Panc1 (cell line): ENCODE measurements at regions not wholly inside any gene's neighbourhood (a gene's known extent, or its start where the extent isn't known, plus 50 kb on each side); places are given as distances from the start of the nearest gene placed in this dataset.

Source experiments
- ATAC-seq: fragments of 200-7000 bp; cut with Tn5 transposase; 2 replicates; pipeline ENCODE4 v1.9.1; 2020; ENCODE audit warnings: mild to moderate bottlenecking, moderate library complexity
- BruUV-seq: library from RNA; stranded (reverse); fragments of 400-500 nt; replicated peaks from 2 replicates; lab custom pipeline; 2021; lab: Mats Ljungman, UMichigan
- CTCF ChIA-PET: fragments of 300-600 bp; sonication (Branson Sonifier 250); formaldehyde crosslinking; loops from one replicate; lab custom pipeline; 2022; ENCODE audit warnings: antibody characterized with exemption; lab: Charles Lee
- POLR2A ChIA-PET: fragments of 300-600 bp; sonication (Branson Sonifier 250); formaldehyde crosslinking; loops from one replicate; lab custom pipeline; 2022; ENCODE audit warnings: antibody characterized with exemption; lab: Charles Lee
- DNase-seq: peaks from one replicate; pipeline ENCODE4 v3.0.0-alpha.2; 2010; ENCODE audit warnings: low read depth, low spot score
- H3K27ac ChIP-seq: 2 replicates; pipeline ENCODE4 v1.5.1; 2011; ENCODE audit warnings: mild to moderate bottlenecking, low read length, inconsistent platforms
- H3K27me3 ChIP-seq: fragments of 200-500 bp; sonication (Bioruptor generic); 2 replicates; pipeline ENCODE4 v1.6.0; 2014; ENCODE audit warnings: low read length, inconsistent platforms; ENCODE audit not compliant: control insufficient read depth, insufficient read depth
- H3K36me3 ChIP-seq: fragments of 200-500 bp; sonication (Bioruptor generic); 2 replicates; pipeline ENCODE4 v1.5.1; 2014; ENCODE audit warnings: inconsistent platforms, mild to moderate bottlenecking, low read length, moderate library complexity; ENCODE audit not compliant: control insufficient read depth, insufficient read depth
- H3K4me1 ChIP-seq: 2 replicates; pipeline ENCODE4 v1.5.1; 2011; ENCODE audit warnings: inconsistent platforms, mild to moderate bottlenecking, low read length, moderate library complexity; ENCODE audit not compliant: control insufficient read depth, insufficient read depth
- H3K4me3 ChIP-seq, 2 experiments: 2 replicates each; pipeline ENCODE4 v1.5.1; 2011 to 2012; ENCODE audit warnings: low read depth in 2 of 2, low read length in 2 of 2, mild to moderate bottlenecking in 2 of 2, inconsistent platforms in 1 of 2, moderate library complexity in 1 of 2
- H3K9me3 ChIP-seq: fragments of 200-500 bp; sonication (Bioruptor generic); 2 replicates; pipeline ENCODE4 v1.5.1; 2014; ENCODE audit warnings: low read depth, mild to moderate bottlenecking, inconsistent platforms, low read length, moderate library complexity; ENCODE audit not compliant: control insufficient read depth, insufficient read depth
- CTCF ChIP-seq: fragments of 450-650 bp; IDR thresholded peaks from 2 replicates; pipeline ENCODE4 v1.5.1; 2017; ENCODE audit warnings: mild to moderate bottlenecking
- POLR2AphosphoS5 ChIP-seq: IDR thresholded peaks from 2 replicates; pipeline ENCODE4 v1.6.1; 2012; ENCODE audit warnings: mild to moderate bottlenecking, low read depth, low read length, moderate library complexity
- SIN3A ChIP-seq: IDR thresholded peaks from 2 replicates; pipeline ENCODE4 v1.6.1; 2012; ENCODE audit warnings: low read depth, mild to moderate bottlenecking, low read length, moderate library complexity, borderline replicate concordance; ENCODE audit not compliant: insufficient read depth
- TCF7L2 ChIP-seq: IDR thresholded peaks from 2 replicates; pipeline ENCODE4 v1.6.1; 2011; ENCODE audit warnings: mild to moderate bottlenecking, low read depth, low read length, inconsistent platforms
- in situ Hi-C: cut with HindIII; loops from 2 replicates; pipeline ENCODE4 v1.10.0; 2016; ENCODE audit warnings: low sequenced_read_pairs, low pct_unique_long_range_greater_than_20kb
- intact Hi-C: fragments of 100-400 bp; cut with micrococcal nuclease; formaldehyde crosslinking; loops from one replicate; pipeline ENCODE4 v1.10.0; 2022; ENCODE audit not compliant: unreplicated experiment
- TF ChIP-seq, protein P1 (sequence below), 2 experiments: IDR thresholded peaks; 2 replicates each; pipeline ENCODE4 v1.6.1; 2011 to 2012; ENCODE audit warnings: low read depth in 2 of 2, control low read depth in 1 of 2, low read length in 1 of 2, mild to moderate bottlenecking in 1 of 2, moderate library complexity in 1 of 2; ENCODE audit not compliant: insufficient read depth in 1 of 2

GRCh38 chr3:162610261-162610660 lies 1113.7 kb downstream of the OTOL1 start:
- ATAC-seq (no peak), DNase-seq (no peak)
- TF ChIP-seq SIN3A: no peak
- no peak for TF ChIP-seq CTCF
- no peak for TF ChIP-seq POLR2AphosphoS5
- Histone ChIP-seq H3K4me1 (no peaks in the 10 kb centered on the region), H3K27me3 (no peaks in the 10 kb centered on the region), H3K4me3 (no peak overlapping the region), H3K27ac (no peak overlapping the region), H3K36me3 (no peaks in the 10 kb centered on the region), H3K9me3 (no peaks in the 10 kb centered on the region)
- ChIA-PET POLR2A (no interaction called here), CTCF (no interaction called here)
- in situ Hi-C loops: no loop called here
- no TSS peak for BruUV-seq
- intact Hi-C loops: no loop called here

DNA sequence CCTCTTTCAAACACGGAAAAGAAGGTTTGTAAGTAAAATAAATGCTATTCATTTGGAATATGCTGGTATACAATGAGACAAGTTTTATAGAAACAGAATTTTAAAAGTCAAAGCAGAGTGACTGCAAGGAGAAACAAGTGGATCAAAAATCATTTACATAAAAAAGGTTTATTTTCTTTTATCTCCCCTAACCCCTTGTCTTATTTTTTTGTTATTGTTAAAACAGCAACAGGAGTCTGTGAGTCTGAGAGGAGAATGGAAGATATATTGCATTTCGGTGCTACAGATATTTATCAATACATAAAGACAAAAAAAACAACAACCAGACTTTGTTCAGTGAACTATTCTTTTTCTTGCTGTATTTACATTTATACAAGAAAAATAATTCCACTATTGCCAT lies 1116.4 kb downstream of the OTOL1 start:
- Histone ChIP-seq H3K9me3 (no peaks in the 10 kb centered on the region), H3K4me3 (no peak overlapping the region), H3K4me1 (no peaks in the 10 kb centered on the region), H3K27ac (no peak overlapping the region), H3K27me3 (no peaks in the 10 kb centered on the region), H3K36me3 (no peaks in the 10 kb centered on the region)
- ATAC-seq: no peak
- TF ChIP-seq, protein P1, sequence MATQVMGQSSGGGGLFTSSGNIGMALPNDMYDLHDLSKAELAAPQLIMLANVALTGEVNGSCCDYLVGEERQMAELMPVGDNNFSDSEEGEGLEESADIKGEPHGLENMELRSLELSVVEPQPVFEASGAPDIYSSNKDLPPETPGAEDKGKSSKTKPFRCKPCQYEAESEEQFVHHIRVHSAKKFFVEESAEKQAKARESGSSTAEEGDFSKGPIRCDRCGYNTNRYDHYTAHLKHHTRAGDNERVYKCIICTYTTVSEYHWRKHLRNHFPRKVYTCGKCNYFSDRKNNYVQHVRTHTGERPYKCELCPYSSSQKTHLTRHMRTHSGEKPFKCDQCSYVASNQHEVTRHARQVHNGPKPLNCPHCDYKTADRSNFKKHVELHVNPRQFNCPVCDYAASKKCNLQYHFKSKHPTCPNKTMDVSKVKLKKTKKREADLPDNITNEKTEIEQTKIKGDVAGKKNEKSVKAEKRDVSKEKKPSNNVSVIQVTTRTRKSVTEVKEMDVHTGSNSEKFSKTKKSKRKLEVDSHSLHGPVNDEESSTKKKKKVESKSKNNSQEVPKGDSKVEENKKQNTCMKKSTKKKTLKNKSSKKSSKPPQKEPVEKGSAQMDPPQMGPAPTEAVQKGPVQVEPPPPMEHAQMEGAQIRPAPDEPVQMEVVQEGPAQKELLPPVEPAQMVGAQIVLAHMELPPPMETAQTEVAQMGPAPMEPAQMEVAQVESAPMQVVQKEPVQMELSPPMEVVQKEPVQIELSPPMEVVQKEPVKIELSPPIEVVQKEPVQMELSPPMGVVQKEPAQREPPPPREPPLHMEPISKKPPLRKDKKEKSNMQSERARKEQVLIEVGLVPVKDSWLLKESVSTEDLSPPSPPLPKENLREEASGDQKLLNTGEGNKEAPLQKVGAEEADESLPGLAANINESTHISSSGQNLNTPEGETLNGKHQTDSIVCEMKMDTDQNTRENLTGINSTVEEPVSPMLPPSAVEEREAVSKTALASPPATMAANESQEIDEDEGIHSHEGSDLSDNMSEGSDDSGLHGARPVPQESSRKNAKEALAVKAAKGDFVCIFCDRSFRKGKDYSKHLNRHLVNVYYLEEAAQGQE (IDR thresholded peaks at IDR 0.05; ENCODE audit: insufficient read depth in 1 of 2, low read depth in 2 of 2, low read length in 1 of 2): no peak
- TF ChIP-seq CTCF (no peak), POLR2AphosphoS5 (no peak)
- BruUV-seq: no TSS peak
- POLR2A ChIA-PET: no interaction called here
- intact Hi-C loops: no loop called here
- no peak for DNase-seq
- in situ Hi-C loops: no loop called here
- CTCF ChIA-PET: no interaction called here

DNA sequence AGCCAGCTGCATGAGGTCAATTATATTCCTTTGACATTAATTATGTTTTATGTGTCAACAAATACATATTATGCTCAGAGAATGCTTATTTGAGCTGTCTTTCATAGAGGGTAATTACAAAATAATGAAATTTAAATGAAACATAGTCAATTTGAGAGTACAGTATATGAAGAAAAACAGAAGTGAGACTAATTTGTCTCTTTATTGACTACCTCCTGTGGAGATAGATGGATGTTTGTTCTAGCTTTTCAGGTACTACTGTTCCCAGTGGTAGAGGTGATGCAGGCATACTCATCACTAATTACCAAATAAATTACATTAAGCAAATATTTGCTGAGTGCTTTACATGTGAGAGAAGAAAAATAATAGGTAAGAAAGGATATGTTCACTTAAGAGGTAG lies 1129.6 kb downstream of the OTOL1 start:
- ATAC-seq (no peak), DNase-seq (no peak)
- ChIA-PET CTCF (no interaction called here), POLR2A (no interaction called here)
- Histone ChIP-seq H3K27ac (no peak overlapping the region), H3K27me3 (no peaks in the 10 kb centered on the region), H3K4me3 (no peak overlapping the region), H3K4me1 (no peaks in the 10 kb centered on the region), H3K9me3 (no peaks in the 10 kb centered on the region), H3K36me3 (no peaks in the 10 kb centered on the region)
- intact Hi-C loops: no loop called here
- TF ChIP-seq POLR2AphosphoS5: no peak
- TF ChIP-seq TCF7L2: no peak
- no peak for TF ChIP-seq SIN3A
- TF ChIP-seq, protein P1 (IDR thresholded peaks at IDR 0.05; ENCODE audit: insufficient read depth in 1 of 2, low read depth in 2 of 2, low read length in 1 of 2): no peak
- no peak for TF ChIP-seq CTCF
- in situ Hi-C loops: no loop called here
- no TSS peak for BruUV-seq
